OCI-LY7 (cell line): ENCODE measurements at regions not wholly inside any gene's neighbourhood (a gene's known extent, or its start where the extent isn't known, plus 50 kb on each side); places are given as distances from the start of the nearest gene placed in this dataset.

ENCODE experiments used
- BruUV-seq: library from RNA; stranded (reverse); fragments of 400-500 nt; replicated peaks from 2 replicates; lab custom pipeline; 2021; lab: Mats Ljungman, UMichigan
- CTCF ChIA-PET: fragments of 300-600 bp; sonication (Branson Sonifier 250); formaldehyde crosslinking; loops from one replicate; lab custom pipeline; 2022; ENCODE audit warnings: antibody characterized with exemption; ENCODE audit not compliant: unreplicated experiment; lab: Charles Lee
- POLR2A ChIA-PET: fragments of 300-600 bp; sonication (Branson Sonifier 250); formaldehyde crosslinking; loops from one replicate; lab custom pipeline; 2022; ENCODE audit warnings: antibody characterized with exemption; lab: Charles Lee
- DNase-seq: peaks from one replicate; pipeline ENCODE4 v3.0.0-alpha.2; 2015; ENCODE audit warnings: low spot score
- H2AFZ ChIP-seq: fragments of 200-600 bp; sonication (generic), shearing (Covaris generic); 2 replicates; pipeline ENCODE4 v1.6.1; 2014; ENCODE audit warnings: mild to moderate bottlenecking, antibody characterized with exemption, low read length, moderate library complexity
- H3K27ac ChIP-seq: fragments of 200-600 bp; sonication (generic); 2 replicates; pipeline ENCODE4 v1.5.1; 2014; ENCODE audit warnings: mixed run types, low read depth, mild to moderate bottlenecking, moderate library complexity, low read length, inconsistent platforms; ENCODE audit not compliant: poor library complexity, severe bottlenecking
- H3K36me3 ChIP-seq: fragments of 200-600 bp; sonication (generic); 2 replicates; pipeline ENCODE4 v1.6.1; 2014; ENCODE audit warnings: mild to moderate bottlenecking, antibody characterized with exemption, low read length, moderate library complexity, mixed read lengths; ENCODE audit not compliant: insufficient read depth
- H3K4me1 ChIP-seq: fragments of 200-600 bp; sonication (generic); 2 replicates; pipeline ENCODE4 v1.5.1; 2014; ENCODE audit warnings: mild to moderate bottlenecking, low read length; ENCODE audit not compliant: insufficient read depth, poor library complexity, severe bottlenecking
- H3K4me2 ChIP-seq: fragments of 200-600 bp; sonication (generic); 2 replicates; pipeline ENCODE4 v1.6.1; 2014; ENCODE audit warnings: mild to moderate bottlenecking, low read length
- H3K4me3 ChIP-seq: fragments of 200-600 bp; sonication (generic); 2 replicates; pipeline ENCODE4 v1.5.1; 2014; ENCODE audit warnings: mild to moderate bottlenecking, low read depth, low read length; ENCODE audit not compliant: poor library complexity, severe bottlenecking
- H3K79me2 ChIP-seq: fragments of 200-600 bp; sonication (generic); 2 replicates; pipeline ENCODE4 v1.6.1; 2016; ENCODE audit warnings: low read depth, mild to moderate bottlenecking, low read length, moderate library complexity, mixed read lengths; ENCODE audit not compliant: insufficient read depth
- H3K9me2 ChIP-seq: fragments of 200-600 bp; sonication (generic); 2 replicates; pipeline ENCODE4 v1.6.1; 2016; ENCODE audit warnings: mild to moderate bottlenecking, low read length, mixed read lengths; ENCODE audit not compliant: insufficient read depth
- H3K9me3 ChIP-seq: fragments of 200-600 bp; sonication (generic); 2 replicates; pipeline ENCODE4 v1.6.1; 2014; ENCODE audit warnings: mild to moderate bottlenecking, mixed run types, low read length, mixed read lengths
- H4K20me1 ChIP-seq: fragments of 200-600 bp; sonication (generic); 2 replicates; pipeline ENCODE4 v1.6.1; 2014; ENCODE audit warnings: mild to moderate bottlenecking, antibody characterized with exemption, low read length, moderate library complexity, mixed read lengths; ENCODE audit not compliant: insufficient read depth
- CTCF ChIP-seq: fragments of 200-600 bp; sonication (generic); conservative IDR thresholded peaks from 2 replicates; pipeline ENCODE4 v1.5.1; 2014; ENCODE audit warnings: mild to moderate bottlenecking, antibody characterized with exemption, low read length, moderate library complexity, mixed read lengths
- EZH2phosphoT487 ChIP-seq: fragments of 200-600 bp; sonication (generic); IDR thresholded peaks from 2 replicates; pipeline ENCODE4 v1.6.1; 2018; ENCODE audit warnings: low read depth, borderline replicate concordance, mild to moderate bottlenecking, mixed run types, antibody characterized with exemption, low read length, moderate library complexity, mixed read lengths
- intact Hi-C: fragments of 100-400 bp; cut with micrococcal nuclease; formaldehyde crosslinking; loops from one replicate; pipeline ENCODE4 v1.10.0; 2022; ENCODE audit not compliant: unreplicated experiment

GRCh38 chr2:145154731-145155130, 634.8 kb upstream of the ZEB2 start:
- Histone ChIP-seq H3K79me2 (no peaks in the 10 kb centered on the region), H2AFZ (no peak overlapping the region), H3K4me3 (no peak overlapping the region), H3K36me3 (no peaks in the 10 kb centered on the region), H3K4me2 (no peak overlapping the region), H3K4me1 (no peaks in the 10 kb centered on the region), H3K9me3 (peaks cover 4% of the 10 kb centered on the region; the same call in 1 of the 2 replicates), H3K9me2 (no peaks in the 10 kb centered on the region), H4K20me1 (no peaks in the 10 kb centered on the region), H3K27ac (no peak overlapping the region)
- no peak for TF ChIP-seq EZH2phosphoT487
- TF ChIP-seq CTCF: no peak
- BruUV-seq: no TSS peak
- POLR2A ChIA-PET: interaction anchor here (0.6 to 0.9 kb wide), 4 partner anchors 90 to 542 kb away, joined by 3 to 5 read pairs (median 3); no protein-coding TSS in a partner anchor
- intact Hi-C loops: no loop called here
- CTCF ChIA-PET: no interaction called here
- no peak for DNase-seq

DNA sequence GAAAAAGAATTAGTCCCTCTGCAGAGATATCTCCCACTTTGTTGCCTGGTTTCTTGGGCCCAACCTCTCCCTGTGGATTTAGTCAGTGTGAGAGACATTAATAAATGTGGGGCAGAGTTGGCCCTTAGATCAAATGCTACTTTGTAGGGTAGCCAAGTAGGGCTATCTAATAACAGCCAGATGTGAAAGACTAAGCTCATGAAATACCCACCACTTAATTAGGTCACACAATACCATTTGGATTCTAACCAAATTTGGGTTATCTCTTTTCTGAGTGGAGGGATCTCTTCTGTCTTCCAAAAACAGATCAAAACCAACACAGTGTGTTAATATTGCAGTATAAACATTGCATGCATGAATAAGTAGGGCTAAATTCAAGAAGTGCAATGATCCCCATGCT, 626.8 kb upstream of the ZEB2 start:
- intact Hi-C loops: no loop called here
- BruUV-seq: no TSS peak
- TF ChIP-seq EZH2phosphoT487 (no peak), CTCF (no peak)
- Histone ChIP-seq H3K4me2 (no peak overlapping the region), H3K9me3 (no peaks in the 10 kb centered on the region), H3K9me2 (no peaks in the 10 kb centered on the region), H3K36me3 (no peaks in the 10 kb centered on the region), H3K27ac (no peak overlapping the region), H3K4me3 (no peak overlapping the region), H3K4me1 (no peaks in the 10 kb centered on the region), H4K20me1 (no peaks in the 10 kb centered on the region), H3K79me2 (no peaks in the 10 kb centered on the region), H2AFZ (no peak overlapping the region)
- CTCF ChIA-PET: no interaction called here
- no peak for DNase-seq
- POLR2A ChIA-PET: interaction anchor here (0.6 to 1.4 kb wide), 3 partner anchors 12 to 159 kb away, joined by 3 to 4 read pairs (median 4); no protein-coding TSS in a partner anchor

- BruUV-seq: no TSS peak
- H3K4me3 ChIP-seq: no peak overlapping the region
- TF ChIP-seq EZH2phosphoT487 (no peak), CTCF (no peak)
- no peaks in the 10 kb centered on the region for H3K9me3 ChIP-seq
- no peaks in the 10 kb centered on the region for H3K4me1 ChIP-seq
- H3K4me2 ChIP-seq: no peak overlapping the region
- DNase-seq: no peak
- ChIA-PET CTCF (no interaction called here), POLR2A (interaction anchor here (0.6 to 0.7 kb wide), 2 partner anchors 1214 to 1321 kb away, joined by 3 read pairs; no protein-coding TSS in a partner anchor)
- no peak overlapping the region for H3K27ac ChIP-seq
- H2AFZ ChIP-seq: no peak overlapping the region
- H3K36me3 ChIP-seq: no peaks in the 10 kb centered on the region
- H3K79me2 ChIP-seq: no peaks in the 10 kb centered on the region
- H3K9me2 ChIP-seq: no peaks in the 10 kb centered on the region
- intact Hi-C loops: no loop called here
- H4K20me1 ChIP-seq: no peaks in the 10 kb centered on the region
Measured at GRCh38 chr2:145144131-145144728, 624.3 kb upstream of the ZEB2 start.
